ENCODE measurements at regions not wholly inside any gene's neighbourhood (a gene's known extent, or its start where the extent isn't known, plus 50 kb on each side); places are given as distances from the start of the nearest gene placed in this dataset.

DNA sequence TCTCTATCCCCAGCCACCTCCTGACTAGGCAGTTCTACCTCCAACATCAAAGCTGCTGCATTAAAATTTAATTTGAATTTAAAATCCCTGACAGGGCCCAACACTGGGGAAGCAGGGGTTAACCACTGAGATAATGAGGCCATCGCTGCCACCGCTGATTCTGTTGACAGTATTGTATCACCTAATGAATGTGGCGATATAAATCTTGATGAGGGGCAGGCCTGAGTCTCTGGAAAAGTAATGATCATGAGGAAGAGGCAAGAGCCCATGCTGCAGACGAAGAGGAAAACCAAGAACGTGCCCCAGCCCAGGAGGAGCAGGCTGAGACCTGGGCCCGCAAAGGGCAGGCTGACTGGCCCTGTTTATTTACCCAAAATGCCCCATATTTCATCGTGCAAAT lies 251.4 kb upstream of the ZFHX3 start:
- Histone ChIP-seq H3K36me3 (replicated peaks; ENCODE audit: control insufficient read depth, insufficient read depth, low read length) (no peaks in the 10 kb centered on the region), H3K27me3 (ENCODE audit: control insufficient read depth, insufficient read depth, low read length) (no peaks in the 10 kb centered on the region), H3K4me3 (ENCODE audit: insufficient read depth, low read depth, low read length) (no peak overlapping the region)
- no peak for DNase-seq

DNA sequence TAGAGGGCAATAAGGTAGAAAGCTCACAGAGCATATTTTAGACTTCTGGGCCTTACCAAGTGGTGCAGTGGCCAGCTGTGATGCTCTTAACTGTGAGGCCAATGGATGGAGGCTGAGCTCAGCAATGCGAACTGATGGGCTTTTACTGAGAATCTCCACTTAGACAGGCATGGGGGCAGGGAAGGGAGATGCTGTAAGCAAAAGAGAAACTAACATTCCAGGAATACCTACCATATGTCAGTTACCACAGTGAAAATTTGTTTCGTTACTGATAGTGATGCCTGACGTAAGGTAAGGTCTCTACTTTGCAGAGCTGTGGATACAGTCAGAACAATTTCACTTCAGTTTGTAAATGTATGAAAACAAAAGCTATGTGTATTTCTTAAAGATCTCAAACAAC lies 250.6 kb upstream of the ZFHX3 start:
- DNase-seq: peak; percentile 58
- Histone ChIP-seq H3K36me3 (replicated peaks; ENCODE audit: control insufficient read depth, insufficient read depth, low read length) (no peaks in the 10 kb centered on the region), H3K27me3 (ENCODE audit: control insufficient read depth, insufficient read depth, low read length) (no peaks in the 10 kb centered on the region), H3K4me3 (ENCODE audit: insufficient read depth, low read depth, low read length) (no peak overlapping the region)

DNA sequence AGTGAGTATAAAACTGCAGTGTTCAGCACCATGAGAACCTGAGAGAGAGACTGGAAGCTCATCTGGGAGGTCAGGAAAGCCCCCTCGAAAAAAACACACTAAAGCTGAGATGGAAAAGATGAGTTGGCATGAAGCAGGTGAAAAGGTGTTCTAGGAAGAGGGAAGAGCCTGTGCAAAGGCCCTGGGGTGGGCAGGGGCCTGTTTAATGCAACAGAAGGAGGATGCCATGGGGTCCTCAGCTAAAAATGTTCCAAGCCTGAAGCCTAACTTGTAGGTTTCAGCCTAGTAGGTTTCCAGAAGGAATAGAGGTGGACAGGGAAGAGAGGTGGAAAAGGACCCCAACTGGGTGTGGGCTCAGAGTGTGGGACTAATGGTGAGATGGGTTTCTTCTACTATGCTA lies 242.3 kb upstream of the ZFHX3 start:
- Histone ChIP-seq H3K27me3 (ENCODE audit: control insufficient read depth, insufficient read depth, low read length) (no peaks in the 10 kb centered on the region), H3K4me3 (ENCODE audit: insufficient read depth, low read depth, low read length) (no peak overlapping the region), H3K36me3 (replicated peaks; ENCODE audit: control insufficient read depth, insufficient read depth, low read length) (no peaks in the 10 kb centered on the region)
- DNase-seq: no peak

DNA sequence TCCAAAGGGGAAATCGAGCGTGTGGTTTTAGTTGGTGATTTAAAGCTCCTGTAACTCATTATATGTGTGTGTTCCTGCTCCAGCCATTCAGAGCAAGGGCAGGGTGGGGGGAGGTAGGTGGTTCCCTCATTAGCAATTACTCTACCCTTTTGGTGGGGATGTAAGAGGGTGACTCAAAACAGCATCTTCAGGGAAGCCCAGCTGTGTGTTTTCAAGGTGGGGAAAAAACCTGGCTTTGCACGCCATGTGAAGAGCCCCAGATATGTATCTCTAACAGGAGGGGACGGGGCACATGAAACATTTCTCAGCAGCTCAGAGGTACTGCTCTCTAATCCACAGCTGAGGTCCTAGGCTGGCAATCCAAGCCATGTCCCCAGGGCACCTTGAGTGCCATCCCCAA lies 241.3 kb upstream of the ZFHX3 start:
- Histone ChIP-seq H3K36me3 (replicated peaks; ENCODE audit: control insufficient read depth, insufficient read depth, low read length) (no peaks in the 10 kb centered on the region), H3K27me3 (ENCODE audit: control insufficient read depth, insufficient read depth, low read length) (no peaks in the 10 kb centered on the region), H3K4me3 (ENCODE audit: insufficient read depth, low read depth, low read length) (no peak overlapping the region)
- no peak for DNase-seq

DNA sequence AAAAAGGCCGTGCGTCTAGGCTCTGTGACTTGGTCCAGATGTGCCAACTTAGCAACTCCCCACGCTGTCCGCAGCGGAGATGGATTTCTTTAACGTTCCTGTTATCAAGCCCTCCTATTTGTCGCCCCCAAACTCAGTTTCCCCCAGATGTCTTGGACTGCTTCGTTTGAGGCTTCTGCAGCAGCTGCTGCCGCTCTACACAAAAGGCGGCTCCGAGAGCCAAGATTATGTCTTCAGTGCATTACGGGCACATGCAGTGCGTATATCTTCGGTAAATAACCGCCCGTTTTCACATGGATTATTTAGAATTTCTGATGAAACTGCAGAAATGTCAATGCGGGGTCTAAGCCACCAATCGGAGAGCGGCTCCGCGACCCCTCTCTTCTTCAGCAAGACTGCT lies 240.6 kb upstream of the ZFHX3 start:
- no peak overlapping the region for H3K4me3 ChIP-seq (ENCODE audit: insufficient read depth, low read depth, low read length)
- H3K36me3 ChIP-seq (replicated peaks; ENCODE audit: control insufficient read depth, insufficient read depth, low read length): no peaks in the 10 kb centered on the region
- no peak for DNase-seq
- H3K27me3 ChIP-seq (ENCODE audit: control insufficient read depth, insufficient read depth, low read length): no peaks in the 10 kb centered on the region

DNA sequence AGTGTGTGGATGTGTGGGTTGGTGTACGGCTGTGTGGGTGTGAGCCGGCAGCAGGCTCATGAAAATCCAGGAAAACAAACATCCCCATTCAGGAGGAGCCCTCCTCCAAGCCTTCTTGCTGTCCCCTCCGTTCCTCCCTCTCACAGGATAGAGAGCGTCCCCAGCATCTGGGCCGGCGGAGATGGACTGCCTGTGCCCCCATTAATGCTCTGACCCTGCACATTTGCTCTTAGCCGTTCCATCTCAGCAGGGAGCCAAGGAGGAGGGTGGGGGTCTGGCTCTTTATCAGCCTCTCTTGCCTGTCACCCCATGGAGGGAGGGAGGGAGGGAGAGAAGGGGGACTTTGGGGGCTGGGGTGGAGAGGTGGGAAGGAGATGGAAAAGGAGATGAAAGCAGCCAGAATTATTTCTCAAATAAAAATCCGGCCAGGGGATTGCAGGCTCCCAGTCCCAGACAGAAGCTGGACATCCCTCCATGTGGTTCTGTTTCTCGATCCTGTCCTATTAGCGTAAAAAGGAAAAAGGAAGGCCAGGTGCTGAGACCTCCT lies 240.0 kb upstream of the ZFHX3 start:
- DNase-seq: peak; percentile 23
- no peaks in the 10 kb centered on the region for H3K36me3 ChIP-seq (replicated peaks; ENCODE audit: control insufficient read depth, insufficient read depth, low read length)
- H3K4me3 ChIP-seq (ENCODE audit: insufficient read depth, low read depth, low read length): no peak overlapping the region
- no peaks in the 10 kb centered on the region for H3K27me3 ChIP-seq (ENCODE audit: control insufficient read depth, insufficient read depth, low read length)

DNA sequence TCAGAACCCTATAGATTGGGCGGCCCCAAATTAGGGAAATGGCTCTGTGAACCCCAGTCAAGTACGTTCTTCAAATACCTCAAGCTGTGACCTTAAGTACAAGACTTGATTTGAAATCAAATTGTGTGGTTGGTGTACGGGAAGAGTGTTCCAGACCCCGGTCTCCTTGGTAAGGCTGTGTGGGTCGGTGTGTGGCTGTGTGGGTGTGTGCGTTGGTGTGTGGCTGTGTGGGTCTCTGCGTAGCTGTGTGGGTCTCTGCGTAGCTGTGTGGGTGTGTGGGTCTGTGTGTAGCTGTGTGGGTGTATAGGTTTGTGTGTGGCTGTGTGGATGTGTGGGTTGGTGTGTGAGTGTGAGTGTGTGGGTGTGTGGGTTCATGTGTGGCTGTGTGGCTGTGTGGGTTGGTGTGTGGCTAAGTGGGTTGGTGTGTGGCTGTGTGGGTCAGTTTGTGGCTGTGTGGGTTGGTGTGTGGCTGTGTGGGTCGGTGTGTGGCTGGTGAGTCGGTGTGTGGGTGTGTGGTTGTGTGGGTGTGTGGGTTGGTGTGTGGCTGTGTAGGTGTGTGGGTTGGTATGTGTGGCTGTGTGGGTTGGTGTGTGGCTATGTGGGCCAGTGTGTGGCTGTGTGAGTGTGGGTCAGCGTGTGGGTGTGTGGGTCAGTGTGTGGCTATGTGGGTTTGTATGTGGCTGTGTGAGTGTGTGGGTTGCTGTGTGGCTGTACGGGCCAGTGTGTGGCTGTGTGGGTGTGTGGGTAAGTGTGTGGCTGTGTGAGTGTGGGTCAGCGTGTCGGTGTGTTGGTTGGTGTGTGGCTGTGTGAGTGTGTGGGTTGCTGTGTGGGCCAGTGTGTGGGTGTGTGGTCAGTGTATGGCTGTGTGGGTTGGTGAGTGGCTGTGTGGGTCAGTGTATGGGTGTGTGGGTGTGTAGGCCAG lies 238.7 kb upstream of the ZFHX3 start:
- no peaks in the 10 kb centered on the region for H3K27me3 ChIP-seq (ENCODE audit: control insufficient read depth, insufficient read depth, low read length)
- DNase-seq: no peak
- no peak overlapping the region for H3K4me3 ChIP-seq (ENCODE audit: insufficient read depth, low read depth, low read length)
- no peaks in the 10 kb centered on the region for H3K36me3 ChIP-seq (replicated peaks; ENCODE audit: control insufficient read depth, insufficient read depth, low read length)

DNA sequence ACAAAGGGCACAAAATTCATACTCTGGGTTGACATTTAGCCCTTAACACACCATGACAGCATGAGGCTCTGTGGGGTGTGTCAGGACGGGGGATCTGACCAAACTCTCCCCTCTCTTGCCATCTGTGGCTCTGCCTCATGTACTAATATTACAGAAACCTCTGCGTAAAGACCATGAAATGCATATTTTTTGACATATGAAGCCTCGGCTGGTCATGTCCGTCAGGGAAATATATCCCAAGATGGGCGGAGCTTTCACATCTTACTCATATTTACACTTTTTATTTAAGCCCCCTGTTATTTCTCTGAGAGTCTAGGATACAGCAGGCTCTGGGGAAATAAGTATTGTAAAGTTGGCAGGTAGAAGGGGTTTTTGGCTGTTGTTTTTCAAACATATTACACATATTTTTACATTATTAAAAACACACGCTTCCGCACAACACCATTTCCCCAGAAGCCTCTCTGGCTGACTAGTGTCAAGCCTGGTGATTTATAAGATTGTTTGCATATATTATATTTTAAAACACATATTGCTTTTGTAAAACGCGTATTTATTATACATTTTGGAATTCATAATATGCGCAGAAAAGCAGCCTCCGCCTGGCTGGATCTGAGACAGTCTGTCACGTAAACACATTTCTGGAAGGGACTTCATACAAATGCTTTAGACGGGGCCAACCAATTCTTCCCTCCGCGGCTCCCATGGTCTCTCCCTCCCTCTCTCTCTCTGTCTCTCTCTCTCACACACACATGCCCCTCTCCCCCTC lies 237.7 kb upstream of the ZFHX3 start:
- no peaks in the 10 kb centered on the region for H3K27me3 ChIP-seq (ENCODE audit: control insufficient read depth, insufficient read depth, low read length)
- H3K4me3 ChIP-seq (ENCODE audit: insufficient read depth, low read depth, low read length): no peak overlapping the region
- H3K36me3 ChIP-seq (replicated peaks; ENCODE audit: control insufficient read depth, insufficient read depth, low read length): no peaks in the 10 kb centered on the region
- DNase-seq: no peak

DNA sequence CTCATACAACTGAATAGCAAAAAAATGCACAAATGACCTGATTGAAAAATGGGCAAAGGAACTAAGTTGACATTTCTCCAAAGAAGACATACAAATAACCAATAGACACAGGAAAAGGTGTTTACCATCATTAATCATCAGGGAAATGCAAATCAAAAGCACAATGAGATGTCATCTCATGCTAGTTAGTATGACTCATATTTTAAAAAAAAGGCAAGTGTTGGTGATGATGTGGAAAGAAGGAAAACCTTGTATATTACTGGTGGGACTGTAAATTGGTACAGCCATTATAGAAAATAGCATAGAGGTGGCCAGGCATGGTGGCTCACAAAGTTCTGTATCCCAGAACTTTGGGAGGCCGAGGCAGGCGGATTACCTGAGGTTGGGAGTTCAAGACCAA lies 232.5 kb upstream of the ZFHX3 start:
- no peak overlapping the region for H3K4me3 ChIP-seq (ENCODE audit: insufficient read depth, low read depth, low read length)
- no peaks in the 10 kb centered on the region for H3K27me3 ChIP-seq (ENCODE audit: control insufficient read depth, insufficient read depth, low read length)
- no peaks in the 10 kb centered on the region for H3K36me3 ChIP-seq (replicated peaks; ENCODE audit: control insufficient read depth, insufficient read depth, low read length)
- no peak for DNase-seq

DNA sequence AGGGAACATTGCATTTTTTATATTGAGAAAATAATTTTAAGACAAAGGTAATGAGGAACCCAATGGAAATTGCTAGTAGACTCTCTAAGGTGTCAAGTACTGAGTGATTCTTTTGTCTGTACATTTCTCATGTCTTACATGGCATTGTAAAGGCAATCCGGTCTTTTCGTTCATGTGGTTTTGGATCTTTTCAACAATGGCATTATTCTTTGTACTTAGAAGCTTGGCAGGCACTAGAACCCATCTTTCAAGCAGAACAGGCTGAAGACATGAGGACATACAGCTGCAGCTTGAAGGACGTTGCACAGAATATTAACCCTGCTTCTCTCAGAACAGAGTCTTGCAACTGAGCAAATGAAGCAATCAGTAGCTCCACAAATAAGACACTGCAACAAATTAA lies 231.5 kb upstream of the ZFHX3 start:
- Histone ChIP-seq H3K36me3 (replicated peaks; ENCODE audit: control insufficient read depth, insufficient read depth, low read length) (no peaks in the 10 kb centered on the region), H3K4me3 (ENCODE audit: insufficient read depth, low read depth, low read length) (no peak overlapping the region), H3K27me3 (ENCODE audit: control insufficient read depth, insufficient read depth, low read length) (no peaks in the 10 kb centered on the region)
- no peak for DNase-seq

DNA sequence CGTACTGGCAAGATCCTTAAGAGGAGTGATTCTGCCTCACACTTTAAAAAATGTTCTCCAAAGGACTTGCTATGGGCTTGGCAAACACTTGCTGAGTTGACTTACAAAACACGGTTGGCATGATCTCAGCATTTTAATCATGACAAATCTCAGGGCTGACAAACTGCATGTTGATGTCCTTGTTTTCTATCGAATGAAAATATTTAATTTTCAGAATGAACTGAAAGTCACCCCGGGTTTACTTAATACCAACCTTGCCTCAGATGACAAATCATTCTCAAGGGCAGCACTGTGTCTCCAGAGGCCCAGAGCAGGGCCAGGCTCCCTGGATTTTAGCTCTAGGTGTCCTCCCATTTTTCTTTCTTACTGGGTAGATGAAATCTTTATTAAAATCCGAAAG lies 229.1 kb upstream of the ZFHX3 start:
- no peak for DNase-seq
- H3K4me3 ChIP-seq (ENCODE audit: insufficient read depth, low read depth, low read length): no peak overlapping the region
- no peaks in the 10 kb centered on the region for H3K27me3 ChIP-seq (ENCODE audit: control insufficient read depth, insufficient read depth, low read length)
- H3K36me3 ChIP-seq (replicated peaks; ENCODE audit: control insufficient read depth, insufficient read depth, low read length): no peaks in the 10 kb centered on the region

DNA sequence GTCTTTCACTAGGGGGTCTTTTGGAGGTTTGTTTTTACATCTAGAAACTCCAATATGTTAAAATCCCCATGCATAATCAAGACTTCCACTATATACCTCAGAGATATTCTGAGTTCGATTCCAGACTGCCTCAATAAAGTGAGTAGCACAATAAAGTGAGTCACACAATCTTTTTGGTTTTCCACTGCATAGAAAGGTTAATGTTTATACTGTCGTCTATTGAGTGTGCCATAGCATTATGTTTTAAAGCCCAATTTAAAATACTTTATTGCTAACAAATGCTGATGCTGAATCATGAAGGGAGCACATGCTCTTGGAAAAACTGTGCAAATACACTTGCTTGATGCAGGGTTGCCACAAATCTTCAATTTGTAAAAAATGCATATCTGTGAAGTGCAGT lies 227.5 kb upstream of the ZFHX3 start:
- H3K27me3 ChIP-seq (ENCODE audit: control insufficient read depth, insufficient read depth, low read length): no peaks in the 10 kb centered on the region
- H3K4me3 ChIP-seq (ENCODE audit: insufficient read depth, low read depth, low read length): no peak overlapping the region
- DNase-seq: no peak
- no peaks in the 10 kb centered on the region for H3K36me3 ChIP-seq (replicated peaks; ENCODE audit: control insufficient read depth, insufficient read depth, low read length)

DNA sequence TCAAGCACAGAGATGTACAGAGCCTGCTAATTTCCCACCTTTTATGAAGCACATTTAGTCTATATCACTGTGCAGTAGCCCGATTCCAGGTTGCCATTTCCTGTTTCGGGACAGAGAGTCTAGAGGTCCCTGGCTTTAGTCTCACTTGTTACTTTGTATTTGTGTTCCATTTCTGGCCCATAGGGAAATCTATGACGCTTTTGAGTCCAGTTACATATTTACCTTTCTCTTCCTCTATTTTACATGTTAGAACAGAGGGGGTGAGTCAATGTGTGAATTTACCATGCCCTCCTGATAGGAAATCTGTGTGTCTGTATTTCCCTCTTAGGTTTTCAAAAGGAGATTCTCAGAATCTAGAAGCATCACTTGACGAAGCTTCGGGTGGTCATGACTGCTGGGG lies 227.1 kb upstream of the ZFHX3 start:
- no peak for DNase-seq
- no peak overlapping the region for H3K4me3 ChIP-seq (ENCODE audit: insufficient read depth, low read depth, low read length)
- no peaks in the 10 kb centered on the region for H3K36me3 ChIP-seq (replicated peaks; ENCODE audit: control insufficient read depth, insufficient read depth, low read length)
- H3K27me3 ChIP-seq (ENCODE audit: control insufficient read depth, insufficient read depth, low read length): no peaks in the 10 kb centered on the region

DNA sequence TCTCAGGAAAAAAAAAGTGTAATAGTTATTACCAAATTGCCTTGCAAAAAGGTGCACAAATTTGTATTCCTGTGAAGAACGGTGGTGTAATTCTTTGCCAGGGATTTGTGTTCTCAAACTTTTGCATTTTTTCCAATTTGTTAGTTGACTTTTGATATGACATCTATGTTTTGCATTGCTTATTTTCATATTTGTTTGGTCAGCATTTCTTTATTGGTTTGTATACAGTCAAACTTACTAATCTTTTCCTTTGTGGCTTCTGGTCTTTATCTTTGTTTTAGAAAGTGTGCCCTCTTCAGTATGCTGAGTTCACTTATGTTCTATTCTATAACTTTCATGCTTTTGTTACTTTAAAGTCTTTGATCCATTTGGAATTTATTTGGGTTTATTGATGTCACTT lies 226.2 kb upstream of the ZFHX3 start:
- no peak overlapping the region for H3K4me3 ChIP-seq (ENCODE audit: insufficient read depth, low read depth, low read length)
- H3K27me3 ChIP-seq (ENCODE audit: control insufficient read depth, insufficient read depth, low read length): no peaks in the 10 kb centered on the region
- DNase-seq: no peak
- no peaks in the 10 kb centered on the region for H3K36me3 ChIP-seq (replicated peaks; ENCODE audit: control insufficient read depth, insufficient read depth, low read length)

DNA sequence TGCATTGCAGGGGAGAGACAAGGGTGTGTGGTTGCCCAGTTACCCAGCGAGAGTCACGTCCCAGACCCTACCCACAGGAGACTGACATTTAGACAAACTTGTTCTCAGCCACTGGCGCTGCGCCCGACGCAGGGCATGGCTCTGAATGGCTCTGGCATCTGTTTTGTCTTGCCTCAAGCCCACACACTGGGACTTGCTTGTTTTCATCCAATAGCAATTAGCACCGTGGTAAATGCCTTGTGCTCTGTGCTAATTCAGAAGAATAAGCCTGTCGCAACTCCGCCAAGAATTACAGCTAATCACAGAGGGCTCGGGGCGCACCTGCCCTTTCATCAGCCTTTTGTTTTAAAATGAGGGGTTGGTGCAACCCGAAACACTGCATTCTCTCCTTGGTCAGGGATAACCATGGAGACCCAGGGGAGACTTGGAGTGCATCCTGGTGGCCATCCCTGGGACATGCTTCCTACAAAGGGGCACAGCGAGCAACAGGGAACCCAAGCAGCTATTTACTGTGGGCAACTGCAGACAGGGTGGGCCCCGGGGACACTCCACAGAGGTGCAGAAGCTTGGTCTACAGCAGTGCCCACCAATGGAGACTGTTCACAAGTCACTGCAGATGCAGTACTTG lies 220.6 kb upstream of the ZFHX3 start:
- DNase-seq: peak; percentile 65

More for the DNA sequence above, 220.6 kb upstream of the ZFHX3 start:
- H3K4me3 ChIP-seq (ENCODE audit: insufficient read depth, low read depth, low read length): no peak overlapping the region
- no peaks in the 10 kb centered on the region for H3K27me3 ChIP-seq (ENCODE audit: control insufficient read depth, insufficient read depth, low read length)
- H3K36me3 ChIP-seq (replicated peaks; ENCODE audit: control insufficient read depth, insufficient read depth, low read length): no peaks in the 10 kb centered on the region

Measured in H7 (cell line).